MM.1S (cell line): ENCODE measurements at regions not wholly inside any gene's neighbourhood (a gene's known extent, or its start where the extent isn't known, plus 50 kb on each side); places are given as distances from the start of the nearest gene placed in this dataset.

Experiments used
- CTCF ChIP-seq: fragments of 300-600 bp; sonication (generic); IDR thresholded peaks from 2 replicates; pipeline ENCODE4 v1.5.1; 2016; ENCODE audit warnings: antibody characterized with exemption, low read length, mixed read lengths
- EZH2 ChIP-seq: fragments of 300-600 bp; sonication (generic); optimal IDR thresholded peaks from 2 replicates; pipeline ENCODE3; 2017; ENCODE audit warnings: low read depth, mild to moderate bottlenecking, antibody characterized with exemption, low read length, mixed read lengths
- EZH2phosphoT487 ChIP-seq: fragments of 300-600 bp; sonication (generic); IDR thresholded peaks from 2 replicates; pipeline ENCODE4 v1.6.1; 2018; ENCODE audit warnings: antibody characterized with exemption, low read length

GRCh38 chr5:130815246-130815645, 349.8 kb downstream of the HINT1 start:
- TF ChIP-seq CTCF (no peak), EZH2 (no peak), EZH2phosphoT487 (no peak)
